HG03378 (cell line): ENCODE measurements at regions not wholly inside any gene's neighbourhood (a gene's known extent, or its start where the extent isn't known, plus 50 kb on each side); places are given as distances from the start of the nearest gene placed in this dataset.

Source experiments
- ATAC-seq: cut with Tn5 transposase; IDR thresholded peaks from one replicate; pipeline ENCODE4 v1.9.1; 2021; ENCODE audit warnings: mild to moderate bottlenecking, moderate library complexity; ENCODE audit not compliant: unreplicated experiment

DNA sequence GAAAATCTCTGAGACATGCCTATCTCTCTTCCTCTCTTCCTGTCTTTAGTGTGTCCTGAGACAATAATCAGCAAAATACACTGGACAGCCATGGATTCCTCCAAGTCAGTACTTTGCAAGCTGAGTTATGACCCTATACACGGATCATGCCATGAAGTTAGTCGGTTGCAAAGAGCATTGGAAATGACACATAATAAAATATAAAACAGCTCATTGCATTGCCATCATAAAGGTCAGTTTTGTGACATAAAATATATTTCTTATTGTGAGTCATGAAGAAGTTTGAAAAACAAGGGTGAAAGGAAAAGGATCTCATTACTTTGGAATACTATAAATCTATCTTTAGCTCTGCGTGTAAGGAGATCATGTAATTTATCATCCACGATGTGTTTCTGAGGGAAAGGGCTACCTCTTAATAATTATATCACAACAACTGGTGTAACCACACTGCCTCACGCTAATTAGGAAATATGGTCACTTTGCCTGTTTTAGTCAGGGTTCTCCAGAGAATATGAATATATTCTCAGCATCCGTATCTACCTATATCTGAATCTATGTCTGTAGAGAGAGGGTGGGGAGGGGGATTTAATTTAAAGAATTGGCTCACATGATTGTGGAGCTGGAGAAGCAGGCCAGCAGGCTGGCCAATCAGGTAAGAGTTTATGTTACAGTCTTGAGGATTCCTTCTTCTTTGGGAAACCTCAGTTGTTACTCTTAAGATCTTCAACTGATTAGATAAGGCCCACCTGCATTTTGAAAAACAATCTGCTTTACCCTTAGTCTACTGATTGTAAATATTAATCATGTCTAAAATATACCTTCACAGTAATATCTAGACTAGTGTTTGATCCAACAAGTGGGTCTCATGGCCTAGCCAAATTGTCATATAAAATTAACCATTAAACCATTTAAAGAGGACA lies 198.8 kb downstream of the FAT3 start:
- ATAC-seq: no peak

DNA sequence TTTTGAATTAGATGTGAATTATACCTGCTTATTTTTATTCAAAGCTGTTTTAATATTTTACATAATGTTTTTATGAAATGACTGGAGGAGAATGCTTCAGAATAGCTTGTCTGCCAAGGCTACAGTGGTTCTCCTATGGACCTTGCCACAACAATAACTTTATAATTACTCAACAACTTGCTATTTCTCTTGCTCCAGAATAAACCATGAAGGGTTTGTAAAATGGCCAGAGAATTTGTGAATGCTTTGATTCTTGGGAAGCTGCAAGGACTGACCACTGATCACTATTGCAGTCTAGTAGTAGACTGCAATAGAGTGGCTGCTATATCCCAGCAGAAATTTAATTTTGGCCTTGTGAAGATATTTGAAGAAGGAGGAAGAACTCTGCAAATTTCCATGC lies 199.7 kb downstream of the FAT3 start:
- ATAC-seq: no peak

DNA sequence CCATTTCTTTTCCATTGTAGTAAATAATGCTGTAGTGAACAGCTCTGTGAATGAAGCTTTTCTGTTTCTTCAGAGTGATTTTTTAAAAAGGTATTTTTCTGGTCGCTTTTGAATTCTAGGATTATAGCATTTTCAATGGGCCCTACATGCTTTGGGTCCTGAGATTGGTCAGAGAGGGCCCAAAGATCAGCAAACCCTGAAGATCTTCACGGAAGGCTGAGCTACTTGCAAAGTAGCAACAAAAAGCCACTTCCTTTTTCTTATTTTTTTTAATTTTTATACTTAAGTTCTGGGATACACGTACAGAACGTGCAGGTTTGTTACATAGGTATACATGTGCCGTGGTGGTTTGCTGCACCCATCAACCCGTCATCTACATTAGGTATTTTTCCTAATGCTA lies 200.5 kb downstream of the FAT3 start:
- no peak for ATAC-seq

DNA sequence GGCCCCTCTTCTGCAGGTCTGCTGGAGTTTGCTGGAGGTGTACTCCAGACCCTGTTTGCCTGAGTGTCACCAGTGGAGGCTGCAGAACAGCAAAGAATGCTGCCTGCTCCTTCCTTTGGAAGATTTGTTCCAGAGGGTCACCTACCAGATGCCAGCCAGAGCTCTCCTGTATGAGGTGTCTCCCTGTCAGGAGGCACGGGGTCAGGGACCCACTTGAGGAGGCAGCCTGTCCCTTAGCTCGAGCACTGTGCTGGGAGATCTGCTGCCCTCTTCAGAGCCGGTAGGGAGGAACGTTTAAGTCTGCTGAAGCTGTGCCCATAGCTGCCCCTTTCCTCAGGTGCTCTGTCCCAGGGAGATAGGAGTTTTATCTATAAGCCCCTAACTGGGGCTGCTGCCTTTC lies 207.9 kb downstream of the FAT3 start:
- ATAC-seq: no peak

DNA sequence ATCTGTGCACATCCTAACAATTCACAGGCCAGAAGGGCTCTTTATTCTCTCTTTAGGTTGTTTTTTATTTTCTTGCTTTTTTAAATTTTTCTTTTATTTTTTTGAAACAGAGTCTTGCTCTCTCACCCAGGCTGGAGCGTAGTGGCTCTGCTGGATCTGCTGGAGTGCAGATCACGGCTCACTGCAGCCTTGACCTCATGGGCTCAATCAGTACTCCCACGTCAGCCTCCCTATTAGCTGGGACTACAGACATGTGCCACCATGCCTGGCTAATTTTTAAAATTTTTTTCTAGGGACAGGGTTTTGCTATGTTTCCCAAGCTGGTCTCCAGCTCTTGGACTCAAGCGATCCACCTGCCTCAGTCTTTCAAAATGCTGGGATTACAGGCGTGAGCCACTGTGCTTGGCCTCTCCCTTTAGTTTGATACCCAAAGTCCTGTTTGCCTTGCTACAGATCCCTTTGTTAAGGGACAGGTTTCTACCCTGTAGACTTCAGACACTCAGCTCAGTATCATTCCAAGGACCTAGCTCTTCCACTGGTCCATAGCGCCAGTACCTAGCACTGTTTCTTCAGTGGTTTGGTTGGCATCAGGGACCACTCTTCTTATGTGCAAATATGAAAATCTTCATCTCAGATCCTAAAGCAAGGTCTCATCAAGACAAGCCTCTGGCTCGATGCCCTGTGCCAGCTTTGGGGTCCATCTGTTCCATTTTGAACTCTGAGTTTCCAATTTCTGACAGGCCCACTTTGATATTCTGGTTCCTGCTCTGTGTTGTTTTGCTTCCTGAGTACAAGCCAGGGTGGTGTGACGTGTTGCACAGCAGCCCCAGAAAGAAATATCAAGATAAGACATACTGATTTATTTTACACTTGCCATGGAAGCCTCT lies 211.7 kb downstream of the FAT3 start:
- ATAC-seq: no peak

DNA sequence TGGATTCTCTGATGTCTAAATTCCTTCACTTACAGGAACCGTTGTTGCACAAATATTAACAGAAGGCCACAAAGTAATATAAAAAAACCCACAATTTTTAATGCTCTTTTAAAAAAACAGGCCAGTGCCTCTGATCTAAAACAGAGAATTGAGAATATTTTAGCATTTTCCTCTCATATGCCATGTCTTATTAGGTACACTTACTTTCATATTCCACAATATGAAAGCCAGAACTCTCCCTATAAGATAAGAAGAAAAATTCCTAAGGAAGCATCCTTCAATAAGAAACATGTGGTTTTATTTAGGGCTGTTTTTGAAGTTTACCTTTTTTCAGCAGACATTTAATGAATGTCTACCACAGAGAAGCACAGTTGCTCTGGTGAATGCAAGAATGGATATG lies 214.5 kb downstream of the FAT3 start:
- ATAC-seq: no peak

DNA sequence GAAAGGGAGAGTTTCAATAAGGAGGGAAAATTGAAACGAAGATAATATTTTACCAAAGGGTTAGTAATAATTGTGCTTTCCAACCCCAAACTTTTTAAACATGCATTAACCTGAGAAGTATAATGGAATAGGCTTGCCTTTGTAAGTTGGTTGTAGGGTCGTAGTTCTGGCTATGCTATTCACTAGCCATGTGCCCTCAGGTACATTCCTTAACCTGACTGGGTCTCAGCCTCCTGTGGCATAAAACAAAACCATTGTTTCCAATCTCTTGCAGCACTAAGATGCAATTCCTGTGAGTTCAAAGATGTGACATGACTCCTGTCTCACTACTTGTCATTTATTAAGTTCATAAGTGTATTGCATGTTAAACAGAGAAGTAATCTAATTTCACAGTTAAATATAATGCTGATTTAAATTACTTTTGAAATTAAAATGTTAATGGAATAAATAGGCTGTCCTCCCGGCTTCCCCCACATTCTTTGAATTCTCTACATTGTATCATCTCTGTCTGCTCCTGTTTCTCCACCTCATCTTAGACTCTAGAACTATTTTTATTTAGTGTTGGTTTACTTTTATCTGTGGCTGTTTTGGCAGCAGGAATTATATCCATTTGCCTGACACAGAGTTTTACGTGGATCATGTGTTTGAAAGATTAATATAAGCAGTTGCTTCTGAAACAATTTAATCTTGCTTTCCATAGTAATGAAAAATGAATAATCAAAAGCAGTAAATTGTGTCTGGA lies 216.3 kb downstream of the FAT3 start:
- ATAC-seq: no peak

DNA sequence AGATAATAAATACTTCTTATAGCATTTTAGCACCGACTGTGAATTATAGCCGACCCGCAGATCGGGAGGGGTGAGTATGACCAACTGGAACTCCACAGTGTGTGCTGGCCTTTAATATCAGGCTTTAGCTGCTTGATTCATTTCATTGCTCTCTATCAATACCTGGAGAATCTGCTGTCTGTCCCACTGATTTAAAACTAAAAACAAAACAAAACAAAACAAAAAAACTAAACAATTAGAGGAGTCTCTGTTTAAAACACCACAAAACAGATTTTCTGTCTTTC lies 216.8 kb downstream of the FAT3 start:
- no peak for ATAC-seq

DNA sequence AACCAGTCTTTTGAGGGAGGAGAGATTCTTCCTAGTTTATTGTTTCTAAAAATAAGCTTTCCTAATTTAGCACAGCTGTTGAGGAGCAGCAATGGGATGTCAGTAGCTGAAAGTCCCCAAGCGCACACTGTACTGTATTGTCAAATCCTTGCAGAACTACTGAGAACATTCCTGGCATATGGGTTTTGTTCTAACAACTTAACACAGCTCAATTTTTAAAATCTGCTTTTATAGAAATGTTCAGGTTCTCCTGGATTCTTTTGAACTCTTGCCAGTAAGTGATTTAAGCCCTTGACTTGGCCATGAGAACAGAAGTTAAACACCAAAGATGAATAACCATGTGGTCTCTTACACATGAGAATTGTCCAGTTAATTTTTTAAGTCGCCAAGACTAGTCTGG lies 218.6 kb downstream of the FAT3 start:
- ATAC-seq: no peak

DNA sequence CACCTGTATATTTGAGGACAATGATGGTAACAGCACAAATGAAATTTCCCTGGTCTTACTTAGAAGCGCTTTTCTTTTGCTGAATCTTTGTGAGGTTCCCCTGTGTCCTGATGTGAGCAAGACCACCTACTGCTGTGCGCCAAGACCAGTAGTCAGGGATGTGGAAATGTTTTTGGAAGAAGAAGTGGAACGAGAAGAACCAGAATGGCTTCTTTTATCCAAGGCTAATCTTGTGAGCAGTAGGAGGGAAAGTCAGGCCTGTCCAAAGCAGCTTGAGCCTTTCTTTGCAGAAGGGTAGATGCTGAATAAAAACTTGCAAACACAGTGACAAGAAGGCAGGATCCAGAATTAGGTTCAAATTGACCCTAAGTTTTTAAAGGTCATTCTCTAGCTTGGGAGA lies 223.0 kb downstream of the FAT3 start:
- ATAC-seq: no peak

DNA sequence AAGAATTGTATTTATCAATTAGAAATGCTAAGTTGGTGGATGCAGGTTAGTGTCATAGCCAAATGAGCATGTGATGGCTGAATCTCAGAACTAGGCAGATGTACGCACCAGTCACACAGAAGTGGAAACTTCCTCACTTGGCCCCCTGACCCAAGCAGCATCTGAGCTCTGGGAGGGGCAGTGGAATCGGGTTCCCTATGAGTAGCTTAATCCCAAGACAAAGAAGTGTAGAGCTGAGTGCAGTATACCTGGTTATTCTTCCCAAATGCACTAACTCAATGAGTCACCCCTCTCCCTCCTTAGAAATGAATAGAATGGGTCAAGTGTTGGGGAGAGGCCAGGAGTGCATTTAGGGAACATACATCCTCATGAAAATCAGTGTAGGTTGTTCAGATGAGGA lies 224.6 kb downstream of the FAT3 start:
- no peak for ATAC-seq

DNA sequence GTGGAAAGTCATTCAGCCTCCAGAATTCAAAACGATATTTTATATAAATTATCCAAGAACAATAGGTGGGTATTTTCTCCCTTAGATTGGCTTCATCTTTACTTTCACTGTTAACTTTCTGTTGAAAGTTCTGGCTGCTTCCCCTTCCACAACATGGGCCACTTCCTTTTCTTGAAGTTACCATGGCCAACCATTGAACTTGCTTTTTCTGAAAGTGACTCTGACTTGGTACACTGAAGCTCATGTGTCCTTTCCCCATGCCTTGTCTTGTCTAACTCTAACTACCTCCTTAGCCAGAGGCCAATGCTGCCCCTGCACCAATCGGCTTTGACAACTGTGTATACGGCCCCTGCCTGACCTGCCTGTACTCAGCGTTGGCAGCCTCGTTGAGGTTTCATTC lies 225.2 kb downstream of the FAT3 start:
- ATAC-seq: no peak

DNA sequence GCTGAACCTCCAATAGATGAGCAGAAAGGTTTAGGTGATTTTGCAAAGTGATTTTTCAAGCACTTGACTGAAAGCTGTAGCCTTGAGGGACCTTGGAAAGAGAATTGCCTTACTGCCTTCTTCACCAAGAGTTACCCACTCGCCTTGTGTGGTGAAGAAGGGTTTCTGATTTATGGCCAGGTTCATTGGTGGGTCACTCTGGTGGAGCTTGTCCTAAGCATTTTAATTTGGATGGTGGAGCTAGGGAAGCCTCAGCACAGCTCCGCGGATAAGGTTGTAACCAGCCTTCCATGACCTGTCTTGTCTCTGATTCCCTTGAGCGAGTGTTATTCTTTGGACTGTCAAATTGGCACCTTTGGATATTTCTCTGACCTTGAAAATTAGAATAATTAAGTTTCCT lies 226.4 kb downstream of the FAT3 start:
- ATAC-seq: no peak

DNA sequence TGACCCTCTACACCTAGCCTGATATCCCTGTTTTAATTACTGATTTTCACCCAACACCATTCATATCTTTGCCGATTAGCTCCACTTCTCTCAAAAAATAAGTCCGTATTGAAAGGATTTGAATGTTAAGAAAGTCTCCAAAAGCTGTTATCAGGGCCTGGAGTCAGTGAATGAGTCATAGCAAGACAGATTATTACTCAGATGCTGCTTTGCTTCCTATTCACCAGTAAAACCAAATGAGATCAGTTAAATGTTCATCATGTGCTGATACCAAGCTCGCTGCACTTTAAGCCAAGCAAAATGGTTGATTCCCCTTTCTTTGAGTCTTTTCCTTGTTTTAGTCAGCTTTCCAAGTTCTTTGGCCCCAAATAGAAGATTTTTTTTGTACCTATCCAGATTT lies 228.4 kb downstream of the FAT3 start:
- peak; percentile 54 for ATAC-seq

DNA sequence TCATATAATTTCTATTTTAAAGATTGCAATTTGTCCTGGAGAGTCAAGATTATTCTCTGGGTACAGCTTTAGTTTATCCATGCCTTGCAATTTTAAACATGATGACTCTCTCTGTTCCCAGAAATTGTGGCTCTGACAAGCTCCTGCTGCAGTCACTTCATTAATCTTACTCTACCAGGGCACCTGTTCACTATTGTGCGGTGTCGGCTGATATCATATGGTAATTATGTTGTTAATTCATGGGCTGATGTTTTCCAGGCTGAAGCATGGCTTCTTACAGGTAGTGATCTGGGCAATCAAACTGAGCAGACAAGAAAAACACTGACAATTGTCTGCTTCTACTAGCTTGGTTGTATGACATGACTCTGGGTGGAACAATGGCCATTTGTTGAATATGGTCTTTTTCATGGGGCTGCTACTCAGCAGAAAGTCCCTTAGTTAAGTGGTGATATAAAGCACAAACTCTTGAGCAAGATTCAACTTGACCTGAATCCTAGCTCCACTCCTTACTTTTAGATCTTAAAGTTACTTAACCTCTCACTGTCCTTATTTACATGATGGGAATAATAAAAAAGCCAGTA lies 230.7 kb downstream of the FAT3 start:
- no peak for ATAC-seq

DNA sequence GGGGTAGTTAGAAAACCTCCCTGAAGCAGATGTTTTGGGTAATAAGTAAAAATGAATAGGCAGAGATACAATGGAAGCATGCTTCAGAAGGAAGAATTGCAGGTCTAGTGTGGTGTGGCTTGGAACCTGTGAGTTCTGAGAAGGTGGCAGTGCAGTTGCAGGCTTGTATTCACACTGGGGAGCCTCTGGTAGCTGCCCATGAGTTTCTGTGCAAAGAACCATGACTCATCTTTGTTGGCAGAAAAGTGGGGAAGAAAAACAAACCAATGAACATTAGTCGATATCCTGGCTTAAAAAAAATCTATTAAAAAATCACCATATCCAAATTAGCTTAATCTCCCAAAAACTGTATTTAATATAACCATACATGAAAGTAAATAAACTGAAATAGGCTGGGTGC lies 232.6 kb downstream of the FAT3 start:
- ATAC-seq: no peak

DNA sequence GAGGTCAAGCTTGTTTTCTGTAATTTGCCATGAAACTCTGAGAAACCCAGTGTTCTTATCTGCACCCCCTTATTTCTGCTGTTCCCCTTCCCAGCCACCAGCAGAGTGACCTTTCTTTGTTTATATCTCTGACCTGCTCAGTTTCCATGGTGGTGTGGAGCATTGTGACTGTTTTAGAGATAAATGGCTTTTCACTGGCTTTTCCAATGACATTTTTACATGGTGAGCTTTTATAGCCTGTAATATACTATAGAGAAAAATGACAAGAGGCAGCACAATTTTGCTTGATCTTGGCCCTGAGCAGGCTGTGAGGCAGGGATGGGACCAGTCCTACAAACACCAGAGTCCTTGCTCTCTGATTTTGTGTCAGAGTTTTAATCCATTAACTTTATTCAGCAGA lies 233.9 kb downstream of the FAT3 start:
- no peak for ATAC-seq

DNA sequence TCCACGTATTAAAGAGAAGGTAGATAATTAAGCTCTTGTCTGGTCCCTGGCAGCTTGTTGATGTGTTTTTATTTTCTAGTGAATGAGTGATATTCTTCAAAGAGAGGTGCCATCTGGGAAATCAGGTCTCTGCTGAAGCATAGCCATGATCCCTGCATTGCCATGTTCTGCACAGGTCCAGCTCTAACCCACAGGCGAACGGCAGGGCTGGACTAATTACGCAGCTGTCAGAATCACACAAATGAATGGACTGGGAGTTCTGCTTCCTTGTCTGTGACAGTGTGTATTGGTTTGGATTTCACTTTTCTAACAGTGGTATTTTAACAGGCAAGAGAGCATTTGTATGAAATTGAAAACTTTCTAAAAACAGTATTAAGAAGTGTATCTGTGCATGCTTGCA lies 235.6 kb downstream of the FAT3 start:
- no peak for ATAC-seq

DNA sequence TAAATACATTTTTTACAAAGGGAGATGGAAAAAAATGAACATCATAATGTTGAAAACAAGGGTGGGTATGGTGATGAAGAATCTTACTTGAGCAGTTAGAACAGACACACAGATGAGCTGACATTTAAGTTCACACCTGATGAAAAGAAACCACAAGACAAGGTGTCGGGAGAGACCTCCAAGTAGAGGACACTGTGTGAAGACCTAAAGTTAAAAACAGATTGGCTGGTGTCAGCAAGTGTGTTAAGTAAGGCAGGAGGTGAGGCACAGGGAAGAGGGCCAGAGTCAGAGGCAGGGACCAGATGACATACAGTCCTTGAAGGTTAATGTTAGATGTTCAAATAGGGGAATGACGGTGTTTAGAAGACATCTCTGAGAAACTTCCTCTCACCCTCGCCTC lies 236.8 kb downstream of the FAT3 start:
- ATAC-seq: no peak

DNA sequence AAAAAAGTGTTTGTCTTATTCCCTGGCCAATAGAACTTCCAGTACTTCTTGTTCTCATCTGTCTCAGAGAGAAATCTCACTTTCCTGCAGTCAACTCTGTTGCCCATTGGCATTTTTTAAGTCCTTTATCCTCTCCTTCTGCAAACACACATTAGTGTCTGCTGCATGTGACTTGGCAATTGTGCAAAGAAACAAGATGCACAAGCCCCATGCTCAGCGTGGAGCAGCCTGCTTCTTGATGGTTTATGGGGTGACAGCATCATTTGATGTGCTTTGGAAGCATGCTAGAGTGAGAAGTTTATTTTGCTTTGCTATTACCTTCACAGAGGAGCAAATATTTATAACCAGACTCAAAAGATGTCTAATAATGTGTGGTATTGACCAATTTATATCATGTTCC lies 238.2 kb downstream of the FAT3 start:
- no peak for ATAC-seq

DNA sequence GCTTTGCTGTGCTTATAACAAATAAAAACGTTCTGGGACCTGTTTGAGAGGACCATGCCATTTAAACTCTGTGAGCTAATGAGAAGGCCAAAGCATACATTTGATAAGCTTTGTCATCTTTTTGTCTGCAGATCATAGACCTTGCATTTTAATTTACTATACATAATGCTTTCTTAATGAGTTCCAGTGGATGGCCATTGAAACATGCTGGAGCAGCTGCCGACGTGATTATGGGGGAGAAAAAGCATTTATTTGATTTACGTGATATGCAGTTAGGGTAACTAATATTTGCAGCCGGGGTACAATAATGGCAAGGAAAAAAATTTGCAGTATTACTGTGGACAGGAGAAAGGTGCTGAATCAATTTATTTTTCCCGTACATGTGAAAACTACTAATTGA lies 240.2 kb downstream of the FAT3 start:
- ATAC-seq: no peak
